GM12892 (cell line): ENCODE measurements at regions not wholly inside any gene's neighbourhood (a gene's known extent, or its start where the extent isn't known, plus 50 kb on each side); places are given as distances from the start of the nearest gene placed in this dataset.

Experiments
- DNase-seq: peaks from one replicate; pipeline ENCODE4 v3.0.0; 2011; ENCODE audit not compliant: insufficient read length
- FAIRE-seq: peaks from 2 replicates; lab custom pipeline; 2011; peaks lifted over from hg19 to GRCh38; lab: Jason Lieb, UNC
- POLR2A ChIP-seq: IDR thresholded peaks from 2 replicates; pipeline ENCODE4 v1.6.1; 2011; ENCODE audit warnings: low read depth, low read length, control low read depth
- POLR2AphosphoS5 ChIP-seq: IDR thresholded peaks from 2 replicates; pipeline ENCODE4 v1.6.1; 2011; ENCODE audit warnings: low read depth, low read length, control low read depth
- TAF1 ChIP-seq: IDR thresholded peaks from 2 replicates; pipeline ENCODE4 v1.6.1; 2011; ENCODE audit warnings: low read depth, mild to moderate bottlenecking, control low read depth, low read length, borderline replicate concordance

DNA sequence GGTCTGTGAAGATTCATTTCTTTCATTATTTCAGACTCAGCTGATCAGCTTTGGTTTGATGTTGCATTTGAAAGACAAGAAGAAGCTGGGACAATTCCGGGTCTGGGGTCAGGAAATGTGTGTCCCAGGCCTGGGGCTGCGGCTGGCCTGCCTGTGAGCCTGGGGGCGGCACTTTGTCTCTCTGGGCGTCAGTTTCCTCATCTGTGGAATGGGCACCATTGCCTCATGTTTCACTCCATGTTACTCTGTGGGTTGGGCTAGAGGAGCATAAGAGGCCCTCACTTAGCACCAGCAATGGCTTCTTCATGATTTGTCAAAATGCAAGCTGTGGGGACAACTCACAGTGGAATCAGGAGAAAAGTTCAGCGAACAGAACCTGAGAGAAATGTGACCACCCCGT lies 570.1 kb downstream of the VRK1 start:
- TF ChIP-seq POLR2AphosphoS5: no peak
- no peak for TF ChIP-seq POLR2A
- no peak for TF ChIP-seq TAF1
- FAIRE-seq (no peak), DNase-seq (no peak)

DNA sequence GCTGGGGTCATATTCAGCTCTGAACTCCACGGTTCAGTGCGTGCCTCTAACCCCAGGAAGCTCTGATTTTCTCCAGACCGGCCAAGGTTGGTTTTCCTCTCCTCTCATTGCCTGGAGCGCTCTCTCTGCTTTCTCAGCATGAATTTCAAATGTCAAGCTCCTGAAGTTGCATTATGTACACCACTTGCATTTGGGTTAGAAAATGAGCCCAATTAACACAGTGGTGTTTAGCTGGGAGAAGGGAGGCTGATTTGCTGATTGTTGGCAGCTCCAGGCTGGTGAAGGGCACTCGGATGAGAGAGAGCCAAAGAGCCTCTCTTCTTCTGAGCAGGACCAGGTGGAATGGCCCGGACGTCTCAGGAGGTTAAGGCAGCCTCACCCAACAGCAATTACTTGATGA lies 570.9 kb downstream of the VRK1 start:
- DNase-seq (no peak), FAIRE-seq (no peak)
- no peak for TF ChIP-seq POLR2AphosphoS5
- TF ChIP-seq TAF1: no peak
- no peak for TF ChIP-seq POLR2A

DNA sequence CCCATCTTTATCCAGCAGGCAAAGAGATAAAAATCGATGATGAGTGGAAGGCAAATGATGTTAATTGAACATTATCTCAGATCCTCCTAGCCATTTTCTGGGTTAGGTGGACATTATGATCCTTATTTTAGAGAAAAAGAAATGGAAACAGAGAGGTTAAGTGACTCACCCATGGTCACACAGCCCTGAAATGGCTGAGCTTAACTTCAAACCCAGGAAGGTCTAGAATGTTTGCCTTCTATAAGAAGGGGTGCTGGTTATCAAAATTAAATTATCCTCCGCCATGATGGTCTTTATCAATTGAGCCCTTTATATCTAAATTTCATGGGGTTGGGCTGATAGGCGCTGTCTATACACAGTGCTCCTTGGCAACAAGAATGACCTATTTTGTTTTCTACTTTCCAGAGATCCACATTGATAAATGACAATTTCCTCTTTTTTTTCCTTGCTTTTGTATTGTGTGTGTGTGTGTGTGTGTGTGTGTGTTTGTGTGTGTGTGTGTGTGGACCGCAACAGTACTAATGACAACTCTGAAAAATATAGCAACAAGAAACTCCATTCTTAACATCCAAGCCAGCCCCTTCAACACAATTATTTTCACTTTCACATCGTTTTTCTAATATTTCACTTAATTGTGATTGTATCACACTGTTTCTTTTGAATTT lies 571.9 kb downstream of the VRK1 start:
- DNase-seq: no peak
- FAIRE-seq: peak; percentile 67
- TF ChIP-seq POLR2AphosphoS5 (no peak), TAF1 (no peak), POLR2A (no peak)

DNA sequence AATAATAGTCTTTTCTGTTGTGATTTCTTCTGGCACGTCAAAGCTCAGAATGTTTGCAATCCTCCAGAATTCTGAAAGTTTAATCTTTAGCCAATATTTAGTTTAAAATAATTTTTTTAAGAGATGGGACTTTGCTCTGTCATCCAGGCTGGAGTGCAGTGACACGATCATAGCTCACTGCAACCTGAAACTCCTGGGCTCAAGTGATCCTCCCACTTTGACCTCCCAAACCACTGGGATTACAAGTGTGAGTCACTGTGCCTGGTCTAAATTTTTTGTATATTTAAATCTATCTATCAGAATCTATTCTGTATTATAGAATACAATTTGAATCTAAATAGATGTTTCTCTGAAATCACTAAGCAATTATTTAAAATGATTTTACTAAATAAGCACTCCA lies 572.7 kb downstream of the VRK1 start:
- FAIRE-seq: no peak
- no peak for TF ChIP-seq POLR2AphosphoS5
- no peak for TF ChIP-seq POLR2A
- TF ChIP-seq TAF1: no peak
- DNase-seq: no peak

DNA sequence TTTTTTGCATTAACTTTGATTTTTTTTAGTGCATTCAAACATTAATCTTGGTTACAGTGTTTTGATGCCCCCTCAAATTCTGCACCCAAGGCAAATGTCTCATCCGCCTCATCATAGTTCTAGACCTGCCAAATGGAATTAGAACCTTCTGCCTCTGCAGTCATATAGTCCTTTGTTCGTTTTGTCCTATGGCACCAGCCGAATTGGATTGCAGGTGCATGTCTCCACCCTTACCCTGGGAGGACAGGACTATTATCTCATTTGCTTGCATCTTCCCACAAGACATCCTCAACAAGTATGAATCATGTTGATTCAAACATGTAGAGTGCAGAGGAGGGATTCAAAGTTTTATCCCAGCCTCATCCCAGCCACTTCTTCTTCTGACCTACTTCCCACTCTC lies 579.1 kb downstream of the VRK1 start:
- no peak for TF ChIP-seq TAF1
- no peak for TF ChIP-seq POLR2AphosphoS5
- no peak for TF ChIP-seq POLR2A
- DNase-seq: no peak
- no peak for FAIRE-seq

- TF ChIP-seq POLR2A (no peak), POLR2AphosphoS5 (no peak), TAF1 (no peak)
- DNase-seq (no peak), FAIRE-seq (no peak)
Measured at GRCh38 chr14:97377550-97377949, 580.4 kb downstream of the VRK1 start.

DNA sequence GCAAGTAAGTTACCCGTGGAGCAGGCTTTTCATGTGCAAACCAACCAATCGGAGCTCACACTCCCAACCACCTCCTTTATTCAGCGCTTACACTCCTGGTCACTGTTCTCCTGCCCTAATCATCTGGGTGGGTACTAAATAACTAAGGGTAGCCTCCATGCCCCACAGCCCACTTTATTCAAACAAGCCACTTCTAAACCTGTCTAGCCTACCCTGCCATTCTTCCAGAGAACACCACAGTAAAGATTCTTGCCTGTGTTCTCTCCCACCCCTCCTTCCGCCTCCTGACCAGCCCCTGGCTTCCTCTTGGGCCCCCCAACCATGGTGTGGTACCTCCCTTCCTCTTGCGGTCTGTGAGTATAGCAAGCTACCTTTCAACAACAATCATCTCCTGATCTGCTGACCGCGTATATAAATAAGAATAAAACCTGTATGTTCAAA lies 581.9 kb downstream of the VRK1 start:
- FAIRE-seq (peak; percentile 62), DNase-seq (no peak)
- no peak for TF ChIP-seq POLR2A
- no peak for TF ChIP-seq TAF1
- no peak for TF ChIP-seq POLR2AphosphoS5

- FAIRE-seq: no peak
Measured at GRCh38 chr14:97380539-97380941, 583.4 kb downstream of the VRK1 start.

DNA sequence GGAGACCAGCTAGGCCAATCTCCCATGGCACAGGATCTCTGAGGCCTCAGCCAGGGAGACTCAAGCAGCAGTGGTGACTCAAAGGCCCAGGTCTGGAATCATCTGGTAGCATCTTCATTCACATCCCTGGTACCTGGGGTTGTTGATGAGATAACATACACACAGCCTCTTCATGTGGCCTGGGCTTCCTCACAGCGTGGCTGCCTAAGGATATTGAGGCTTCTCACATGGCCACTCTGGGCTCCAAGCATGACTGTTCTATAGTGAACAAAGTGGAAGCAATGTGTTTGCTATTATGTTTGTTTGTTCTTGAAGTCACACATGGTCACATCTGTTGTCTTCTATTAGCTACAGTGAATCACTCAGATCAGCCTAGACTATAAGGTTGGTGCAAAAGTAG lies 584.1 kb downstream of the VRK1 start:
- FAIRE-seq: no peak
- TF ChIP-seq POLR2AphosphoS5 (no peak), POLR2A (no peak), TAF1 (no peak)
- DNase-seq: no peak

More at GRCh38 chr14:97380539-97380941, 583.4 kb downstream of the VRK1 start:
- DNase-seq: no peak
- TF ChIP-seq TAF1: no peak
- no peak for TF ChIP-seq POLR2AphosphoS5
- TF ChIP-seq POLR2A: no peak

- TF ChIP-seq TAF1: no peak
- TF ChIP-seq POLR2AphosphoS5: no peak
- no peak for TF ChIP-seq POLR2A
- DNase-seq (no peak), FAIRE-seq (no peak)
Measured at GRCh38 chr14:97382616-97383226, 585.5 kb downstream of the VRK1 start.

- DNase-seq: no peak
- TF ChIP-seq POLR2AphosphoS5: no peak
- no peak for TF ChIP-seq POLR2A
- TF ChIP-seq TAF1: no peak
- FAIRE-seq: no peak
Measured at GRCh38 chr14:97385727-97386126, 588.5 kb downstream of the VRK1 start.

- DNase-seq (no peak), FAIRE-seq (no peak)
- no peak for TF ChIP-seq TAF1
- TF ChIP-seq POLR2AphosphoS5: no peak
- no peak for TF ChIP-seq POLR2A
Measured at GRCh38 chr14:97387252-97387874, 590.2 kb downstream of the VRK1 start.
